DMS153 (cell line): ENCODE measurements at regions not wholly inside any gene's neighbourhood (a gene's known extent, or its start where the extent isn't known, plus 50 kb on each side); places are given as distances from the start of the nearest gene placed in this dataset.

Experiments
- DNase-seq: peaks from one replicate; lab custom pipeline; 2025; lab: John Stamatoyannopoulos, UW

DNA sequence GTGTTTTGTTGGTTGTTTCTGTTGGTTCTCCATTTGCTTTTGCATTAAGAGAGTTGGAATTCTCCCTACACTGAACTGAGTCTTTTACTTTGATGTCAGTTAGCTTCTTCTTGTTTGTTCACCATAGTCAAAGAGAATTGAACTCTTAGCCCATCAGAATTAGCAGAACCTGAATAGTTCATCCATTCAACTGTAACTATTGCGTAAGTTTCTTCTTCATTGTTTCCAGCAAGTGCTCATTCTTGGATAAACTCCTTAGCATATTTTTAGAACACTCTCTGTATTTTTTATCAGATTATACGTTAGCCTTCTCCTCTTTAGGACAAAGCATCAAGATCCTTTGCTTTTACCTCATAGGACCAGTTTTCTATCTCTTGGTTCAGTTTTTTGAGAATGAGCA lies 128.4 kb upstream of the RAB11FIP2 start:
- DNase-seq = no peak

DNA sequence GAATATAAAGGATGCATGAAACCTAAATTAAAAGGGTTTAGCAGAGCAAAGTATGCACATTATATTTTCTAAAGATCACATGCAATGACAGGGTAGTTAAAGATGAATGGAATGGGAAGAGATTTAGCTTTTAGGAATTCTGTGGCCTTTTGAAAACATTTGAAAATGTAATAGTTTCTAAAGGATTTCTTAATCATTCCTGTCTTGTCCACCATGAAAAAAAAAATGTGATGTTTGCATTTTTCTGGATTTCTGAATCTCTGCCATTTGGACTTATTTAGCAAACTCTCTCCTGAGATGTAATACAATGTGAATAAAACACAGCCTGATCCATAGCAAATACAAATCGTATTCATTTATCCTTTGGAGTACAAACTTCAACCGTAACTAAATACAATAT lies 126.6 kb upstream of the RAB11FIP2 start:
- DNase-seq = no peak

DNA sequence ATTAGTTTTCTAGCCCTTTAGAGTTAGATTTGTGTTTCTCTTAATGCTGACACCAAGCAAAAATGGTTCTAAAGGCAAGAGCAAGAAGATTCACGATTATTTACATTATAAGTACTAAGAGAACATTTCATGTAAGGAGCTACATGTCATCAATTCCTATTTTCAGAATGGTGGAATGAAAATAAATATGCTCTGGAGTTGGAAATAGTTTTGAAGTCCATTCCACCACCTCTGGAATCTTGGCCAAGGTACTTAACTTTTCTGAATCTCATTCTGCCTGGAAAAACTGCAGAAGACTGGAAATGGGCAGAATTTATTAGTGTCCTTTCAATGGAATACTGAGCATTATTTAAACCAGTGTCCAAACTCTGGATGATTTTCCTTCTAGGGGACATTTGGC lies 125.1 kb upstream of the RAB11FIP2 start:
- DNase-seq = no peak

DNA sequence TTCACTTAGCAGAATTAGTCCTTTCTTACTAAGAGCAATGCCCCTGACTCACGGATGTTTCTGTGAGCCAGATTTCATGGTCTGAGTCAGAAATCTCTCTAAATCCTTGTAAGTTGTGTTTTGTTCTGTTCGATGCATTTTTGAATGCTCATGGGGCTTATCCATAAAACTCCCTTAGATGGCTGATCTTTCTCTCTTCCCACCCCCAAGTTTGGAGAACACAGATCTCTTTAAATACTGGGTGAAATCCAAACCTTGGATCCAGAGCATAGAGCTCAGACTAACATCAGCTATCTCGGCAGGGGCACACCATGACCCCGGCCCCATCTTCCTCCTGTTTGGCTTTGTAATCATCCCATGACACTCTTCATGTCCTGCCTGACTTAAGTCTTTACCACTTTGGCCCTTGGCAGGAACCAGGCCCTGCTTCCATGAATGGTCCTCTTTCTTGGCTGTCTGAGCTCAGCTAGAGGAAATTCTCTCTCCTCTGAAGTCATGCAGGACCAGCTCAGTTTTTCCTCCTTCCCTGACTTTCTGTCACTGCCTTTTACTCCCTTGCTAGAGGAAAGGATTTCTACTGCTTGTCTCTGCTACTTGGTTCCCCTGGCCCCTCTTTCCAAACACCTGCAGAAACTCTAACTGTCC lies 120.4 kb upstream of the RAB11FIP2 start:
- DNase-seq = no peak

DNA sequence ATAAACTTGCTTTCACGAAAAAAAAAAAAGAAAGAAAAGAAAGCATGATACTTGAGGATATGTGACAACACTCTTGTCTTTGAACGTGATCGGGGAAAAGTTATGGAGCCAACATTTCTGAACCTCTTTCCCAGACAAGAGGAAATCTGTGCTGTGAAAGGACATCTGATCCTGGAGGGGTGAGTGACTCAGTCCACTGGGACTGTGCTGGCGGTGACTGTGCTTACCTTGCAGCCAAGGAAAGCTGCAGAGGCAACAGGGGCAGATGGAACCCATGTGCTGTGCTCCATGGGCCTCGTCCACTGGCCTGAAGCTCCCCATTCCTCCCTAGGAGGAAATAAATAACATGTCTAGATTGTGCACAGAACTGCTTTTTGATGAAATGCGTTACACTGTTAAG lies 116.5 kb upstream of the RAB11FIP2 start:
- no peak for DNase-seq

DNA sequence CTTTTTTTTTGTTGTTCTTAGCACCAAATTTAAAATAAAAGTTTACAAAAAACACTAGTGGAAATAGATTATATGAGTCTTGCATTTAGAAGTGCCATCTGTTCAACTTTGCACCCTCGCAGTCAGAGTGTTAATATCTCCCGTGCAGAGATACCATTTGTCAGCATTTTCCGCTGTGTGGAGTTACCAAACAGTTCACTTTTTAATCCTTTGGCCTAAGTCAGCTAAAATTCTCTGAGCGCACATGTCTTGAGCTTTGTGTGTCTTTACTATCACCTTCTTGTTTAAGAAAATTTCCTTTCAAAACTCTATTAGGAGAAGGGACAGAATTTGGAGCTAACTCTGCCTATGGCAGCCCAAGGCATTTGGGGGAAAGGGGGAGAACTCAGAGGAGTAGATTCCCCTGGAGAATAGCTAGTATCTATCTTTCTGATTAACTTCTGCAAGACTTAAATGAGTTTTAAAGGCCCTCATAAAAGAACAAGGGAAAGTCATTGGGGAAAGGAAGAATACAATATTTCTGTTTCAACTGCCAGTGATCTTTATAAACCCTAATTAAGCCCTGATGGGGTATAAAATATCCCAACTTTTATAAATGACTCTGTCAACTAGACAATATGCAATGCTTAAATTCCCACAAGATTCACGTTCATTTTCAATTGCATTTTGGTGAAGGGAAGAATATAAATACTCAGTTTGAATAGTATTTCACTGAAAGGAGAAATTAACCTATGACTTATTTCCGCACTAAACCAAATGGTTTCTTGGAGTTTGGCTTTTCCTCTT lies 114.9 kb upstream of the RAB11FIP2 start:
- DNase-seq = no peak

DNA sequence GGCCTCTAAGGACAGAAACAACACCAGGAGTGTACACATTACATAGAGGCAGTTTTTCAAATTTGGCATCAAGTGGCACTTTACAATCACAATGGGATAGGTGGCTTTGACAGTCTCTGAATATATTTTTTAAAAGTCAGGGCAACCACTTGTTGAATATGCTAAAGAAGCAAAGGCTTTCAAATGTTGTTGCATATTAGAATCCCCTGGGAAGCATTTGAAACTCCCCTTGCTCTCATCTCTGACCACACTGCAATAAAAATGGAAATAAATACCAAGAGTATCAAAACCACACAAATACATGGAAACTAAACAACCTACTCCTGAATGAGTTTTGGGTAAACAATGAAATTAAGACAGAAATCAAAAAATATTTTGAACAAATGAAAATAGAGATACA lies 106.5 kb upstream of the RAB11FIP2 start:
- peak; percentile 21 for DNase-seq

DNA sequence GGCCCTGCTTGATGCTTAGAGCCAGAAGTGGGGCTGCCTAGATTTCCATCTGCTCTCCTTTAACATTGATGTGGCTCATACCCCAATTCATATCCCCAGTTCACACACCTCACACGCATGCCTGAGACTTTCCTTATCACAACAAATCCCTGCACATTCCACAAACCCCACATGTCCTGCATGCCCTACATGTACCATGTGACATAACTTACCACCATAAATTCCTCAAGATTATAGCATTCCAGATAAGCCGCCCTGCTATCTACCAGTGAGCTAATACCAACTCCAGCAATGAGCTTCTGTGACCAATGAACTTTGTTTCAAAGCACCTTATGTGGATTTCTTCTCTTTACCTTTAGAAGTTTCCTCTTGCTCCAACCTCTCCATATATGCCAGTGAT lies 104.7 kb upstream of the RAB11FIP2 start:
- DNase-seq = no peak

DNA sequence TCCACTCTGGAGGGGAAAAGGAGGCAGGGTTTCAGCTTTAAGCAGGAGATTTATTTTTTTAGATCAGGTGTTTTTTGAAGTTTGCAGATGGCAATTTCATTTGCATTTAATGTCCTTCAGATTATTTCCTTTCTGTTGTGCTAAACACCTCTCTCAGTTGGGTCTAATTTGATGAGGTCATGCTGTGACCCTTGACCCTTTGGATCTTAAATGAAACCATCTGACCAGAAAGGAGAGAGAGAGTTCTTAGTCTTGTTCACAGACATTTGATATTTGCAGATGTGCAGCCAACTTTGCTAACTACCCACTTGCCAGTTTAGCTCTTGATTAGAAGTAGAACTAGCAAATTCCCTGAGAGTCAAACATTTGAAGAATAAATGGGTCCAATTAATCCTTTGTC lies 101.5 kb upstream of the RAB11FIP2 start:
- DNase-seq = no peak

DNA sequence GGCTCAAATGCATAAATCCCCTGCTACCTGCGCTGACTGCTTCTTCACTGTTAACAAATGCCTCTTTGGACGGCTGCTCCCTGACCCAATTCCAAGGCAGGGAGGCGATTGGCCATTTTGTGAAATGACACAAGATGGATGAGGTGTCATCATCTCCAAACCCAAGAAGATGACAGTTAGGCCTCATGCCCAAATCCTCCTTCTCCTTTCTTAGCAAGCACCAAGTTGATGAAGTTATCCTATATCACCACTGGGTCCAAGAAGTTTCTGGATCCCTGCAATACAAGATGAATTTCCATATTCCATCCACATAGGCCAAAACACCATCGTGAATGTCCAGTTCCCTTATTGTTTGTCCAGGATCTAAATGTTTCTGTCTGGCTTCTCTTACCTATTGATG lies 98.5 kb upstream of the RAB11FIP2 start:
- no peak for DNase-seq

DNA sequence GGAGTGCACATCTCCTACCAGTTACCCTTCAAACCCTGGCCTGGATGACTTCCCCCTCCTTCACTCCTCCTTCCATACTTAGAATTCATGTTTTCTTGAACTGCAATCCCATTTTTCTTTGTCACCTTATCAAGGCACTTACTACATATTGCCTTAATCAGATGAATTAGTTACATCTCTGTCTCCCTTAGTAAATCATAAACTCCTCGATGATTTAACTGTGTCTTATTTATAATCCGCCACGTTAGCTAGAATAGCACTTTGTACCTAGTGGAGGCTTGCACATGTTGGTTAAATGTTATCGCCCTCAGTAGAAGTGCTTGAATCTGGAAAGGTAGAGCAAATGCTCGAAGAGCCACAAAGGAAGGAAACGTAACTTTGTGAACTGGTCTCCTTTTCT lies 94.7 kb upstream of the RAB11FIP2 start:
- DNase-seq = no peak

DNA sequence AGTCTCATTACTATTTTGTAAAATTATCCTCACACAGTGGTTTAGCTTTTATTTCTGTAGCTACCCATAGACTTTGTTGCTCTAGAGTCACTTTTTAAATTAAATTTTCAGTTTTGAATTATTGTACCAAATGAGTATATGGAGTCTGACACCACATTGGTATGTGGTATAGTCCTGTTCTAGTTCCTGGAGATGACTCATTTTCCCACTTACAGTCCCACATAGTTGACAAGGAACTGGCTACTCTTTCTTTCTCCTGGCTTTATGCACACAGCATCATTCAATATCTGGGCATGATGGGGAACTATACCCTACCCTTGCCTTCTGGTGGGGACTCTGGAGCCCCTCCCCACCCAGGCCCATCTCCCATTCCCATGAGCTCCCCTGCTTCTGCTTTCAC lies 92.6 kb upstream of the RAB11FIP2 start:
- DNase-seq = no peak

DNA sequence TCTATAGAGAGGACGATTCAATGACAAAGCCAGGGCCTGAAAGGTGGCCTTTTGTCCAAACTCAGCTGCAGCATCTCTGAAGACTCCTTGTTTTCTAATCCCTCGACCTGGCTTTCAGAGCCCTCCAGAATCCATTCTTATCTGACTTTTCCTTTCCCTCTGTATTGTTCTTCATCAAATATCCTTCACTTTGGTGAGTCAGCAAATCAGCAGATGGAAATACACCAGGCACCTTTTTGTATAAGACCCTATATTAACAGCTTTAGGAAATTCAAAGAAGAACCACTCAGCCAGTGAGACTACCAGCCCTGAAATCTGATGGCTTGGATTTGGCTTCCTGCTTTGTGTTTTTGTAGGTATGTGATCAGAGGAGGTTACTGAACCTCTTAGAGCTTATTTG lies 81.9 kb upstream of the RAB11FIP2 start:
- DNase-seq = no peak

DNA sequence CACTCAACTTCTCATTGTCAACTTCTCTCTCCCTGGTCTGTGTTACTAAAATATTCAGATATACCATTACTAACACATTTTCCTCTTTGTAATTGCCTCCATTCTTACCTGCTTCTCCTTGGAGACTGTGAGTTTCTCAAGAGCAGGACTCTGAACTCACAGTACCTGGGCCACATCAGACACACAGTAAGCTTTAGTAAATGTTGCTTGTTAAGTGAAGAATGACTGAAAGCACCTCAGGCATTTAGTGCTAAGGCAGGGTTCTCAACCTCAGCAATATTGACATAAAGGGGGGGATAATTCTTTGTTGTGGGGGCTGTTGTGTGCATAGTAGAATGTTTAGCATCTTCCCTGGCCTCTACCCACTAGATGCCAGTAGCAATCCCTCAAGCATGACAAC lies 72.0 kb upstream of the RAB11FIP2 start:
- DNase-seq = no peak

DNA sequence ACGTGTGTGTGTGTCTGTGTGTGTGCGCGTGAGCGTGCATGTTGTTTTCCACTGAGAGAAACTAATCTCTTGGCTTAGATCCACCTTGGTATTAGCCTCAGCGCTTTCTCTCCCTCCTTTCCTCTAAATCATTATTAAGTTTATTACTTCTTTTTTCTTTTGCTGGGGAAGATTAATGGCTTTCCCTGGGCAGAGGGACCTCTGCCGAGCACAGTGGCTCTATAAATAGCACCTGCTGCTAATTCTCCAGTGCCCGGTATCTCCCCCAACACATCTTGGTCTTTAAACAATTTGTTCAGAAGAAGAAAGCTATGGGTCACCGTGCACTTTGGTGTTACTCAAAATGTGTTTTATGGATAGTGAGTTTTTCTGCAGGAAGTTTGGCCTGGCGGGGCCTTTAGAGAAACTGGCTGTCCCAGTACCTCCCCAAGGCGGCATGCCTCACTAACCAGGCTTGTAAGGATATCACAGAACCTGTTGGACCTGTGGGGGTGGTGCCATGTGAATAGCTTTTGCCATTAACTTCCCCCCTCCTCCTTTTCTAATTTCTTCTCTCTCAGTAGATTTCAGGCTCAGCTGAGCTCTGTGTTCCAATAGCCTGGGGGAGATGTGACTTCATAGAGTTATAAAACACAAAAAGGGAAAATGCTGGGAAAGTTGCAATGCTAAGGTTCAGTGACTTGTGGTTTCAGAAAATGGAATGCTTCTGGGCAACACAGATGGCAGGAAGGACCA lies 70.1 kb upstream of the RAB11FIP2 start:
- DNase-seq = no peak

DNA sequence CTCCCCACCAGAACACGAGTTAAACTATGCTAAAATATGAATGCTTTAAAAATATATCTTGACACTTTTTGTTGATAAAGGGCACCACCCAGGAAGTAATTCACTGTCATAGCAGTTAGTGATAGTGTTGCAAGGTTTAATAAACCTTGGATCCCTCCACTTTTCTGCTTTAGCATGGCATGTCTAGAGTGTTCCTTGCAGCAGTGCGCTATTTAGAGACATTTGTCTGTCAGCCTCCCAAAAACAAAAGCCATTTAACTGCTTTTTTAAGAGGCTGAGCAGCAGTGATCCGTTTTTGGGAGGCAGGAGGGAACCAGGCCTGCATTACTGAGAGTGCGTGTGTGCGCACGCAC lies 69.6 kb upstream of the RAB11FIP2 start:
- DNase-seq = no peak

DNA sequence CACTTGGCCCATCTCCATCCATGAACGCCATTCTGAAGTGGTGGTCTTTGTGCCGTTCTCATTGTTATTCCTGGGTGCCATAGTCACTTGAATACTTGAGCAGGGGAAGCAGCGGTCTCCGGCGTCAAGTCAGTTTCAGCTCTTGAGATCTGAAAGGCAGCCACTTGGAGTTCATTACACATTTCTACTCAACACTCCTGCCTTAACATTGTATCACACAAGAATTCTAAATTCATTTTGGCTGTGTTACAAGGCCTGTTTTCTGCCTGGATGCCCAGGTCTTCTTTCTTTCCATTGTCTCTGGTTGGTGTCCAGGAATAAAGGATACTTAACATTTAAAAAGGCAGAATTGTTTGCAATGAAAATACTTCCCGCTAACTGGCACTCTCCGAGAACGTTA lies 69.0 kb upstream of the RAB11FIP2 start:
- DNase-seq = no peak

DNA sequence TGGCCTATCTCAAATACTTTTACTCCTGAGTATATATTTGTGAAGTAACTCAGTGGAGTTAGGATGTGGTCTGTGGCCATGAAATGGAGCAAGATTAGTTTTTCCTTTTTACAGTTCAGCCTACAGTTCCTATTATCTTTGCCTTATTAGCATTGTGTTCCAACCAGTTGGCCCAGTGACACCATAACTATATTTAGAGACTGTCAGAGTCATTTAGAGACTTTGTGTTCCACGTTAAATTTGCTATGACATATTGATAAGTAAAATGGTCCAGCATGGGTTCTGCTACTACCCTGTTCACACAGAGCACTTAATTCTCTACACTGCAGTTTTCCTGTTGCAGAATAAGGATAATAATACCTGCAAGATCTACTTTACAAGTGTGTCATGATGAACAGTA lies 68.3 kb upstream of the RAB11FIP2 start:
- no peak for DNase-seq

DNA sequence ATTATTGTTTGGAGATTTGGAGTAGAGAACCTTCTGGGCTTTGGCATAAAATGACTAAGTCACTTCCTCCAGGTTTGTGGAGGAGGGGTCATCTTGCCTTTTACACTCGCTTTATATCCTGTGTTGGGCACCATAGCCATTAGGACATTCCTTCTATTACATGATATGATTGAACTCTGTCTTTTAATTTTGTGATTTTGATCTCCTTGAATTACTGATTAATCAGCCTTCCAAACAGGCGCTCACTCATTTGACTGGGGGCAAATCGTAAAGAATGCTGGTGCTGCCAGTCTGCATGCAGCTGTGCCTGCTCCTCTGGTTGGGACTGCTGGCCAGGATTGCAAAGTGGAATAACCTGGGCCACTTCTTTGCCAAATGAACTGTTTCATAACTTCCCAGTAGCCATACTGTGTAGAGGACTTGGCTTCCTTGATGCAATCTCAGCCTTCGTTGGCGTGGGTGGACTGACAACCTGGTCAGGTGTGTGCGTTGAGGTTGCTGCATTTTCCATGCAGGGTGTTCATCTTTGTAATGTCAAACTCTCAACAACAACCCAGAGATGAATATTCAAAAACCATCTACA lies 65.9 kb upstream of the RAB11FIP2 start:
- no peak for DNase-seq

DNA sequence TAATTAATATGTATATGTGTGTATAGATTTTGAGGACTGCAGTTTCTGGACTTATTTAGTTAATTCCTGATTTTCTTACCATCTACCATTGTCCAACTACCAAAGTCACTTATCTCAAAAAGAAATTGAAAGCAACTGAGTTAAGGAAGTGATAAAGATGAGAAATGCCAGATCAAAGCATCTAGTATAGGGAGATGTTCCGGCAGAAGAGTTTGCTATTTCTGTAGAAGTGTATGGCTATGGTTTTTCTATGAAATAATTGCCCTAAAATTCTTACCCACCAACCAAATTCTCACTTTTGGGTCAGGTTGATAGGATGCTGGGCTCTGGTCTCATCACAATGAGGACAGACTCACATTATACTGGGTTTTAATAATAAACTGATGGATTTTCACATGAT lies 64.0 kb upstream of the RAB11FIP2 start:
- DNase-seq = no peak

DNA sequence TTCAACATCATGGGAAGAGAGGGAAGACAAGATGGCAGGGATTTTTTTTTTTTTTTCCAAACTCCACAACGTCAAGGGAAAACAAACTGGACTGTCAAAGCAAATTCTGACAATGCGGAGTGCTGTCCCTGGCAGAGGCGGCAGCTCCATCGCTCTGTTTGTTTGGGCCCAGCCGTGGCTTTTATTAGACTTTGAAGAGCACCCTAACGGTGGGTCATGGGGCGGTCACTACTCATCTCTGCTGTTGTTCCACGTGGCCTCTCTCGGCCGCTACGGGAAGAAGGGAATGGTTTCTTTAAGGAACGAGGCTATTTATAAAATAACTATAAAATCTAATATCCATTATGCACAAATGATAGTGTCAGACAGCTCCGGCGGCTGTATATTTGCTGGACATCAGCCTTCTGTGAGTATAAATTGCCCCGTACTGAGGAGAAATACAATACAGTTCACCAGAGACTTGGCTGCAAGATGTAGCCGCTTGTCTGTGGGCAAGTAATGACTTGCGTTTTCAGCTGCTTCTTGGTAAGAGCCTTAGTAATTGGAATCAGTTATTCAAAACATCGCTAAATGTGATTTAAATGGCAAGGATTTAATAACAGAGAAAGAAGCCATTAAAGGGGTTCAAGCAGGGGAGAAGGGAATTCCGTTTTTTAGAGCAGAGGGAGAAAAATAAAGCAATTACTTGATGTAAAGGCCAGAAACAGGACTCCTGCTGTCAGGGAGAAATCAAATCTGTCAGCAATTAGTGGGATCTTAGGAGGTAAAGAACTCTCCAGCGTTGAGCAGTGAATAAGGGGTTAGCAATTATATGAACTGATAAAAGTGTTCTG lies 61.7 kb upstream of the RAB11FIP2 start:
- no peak for DNase-seq

DNA sequence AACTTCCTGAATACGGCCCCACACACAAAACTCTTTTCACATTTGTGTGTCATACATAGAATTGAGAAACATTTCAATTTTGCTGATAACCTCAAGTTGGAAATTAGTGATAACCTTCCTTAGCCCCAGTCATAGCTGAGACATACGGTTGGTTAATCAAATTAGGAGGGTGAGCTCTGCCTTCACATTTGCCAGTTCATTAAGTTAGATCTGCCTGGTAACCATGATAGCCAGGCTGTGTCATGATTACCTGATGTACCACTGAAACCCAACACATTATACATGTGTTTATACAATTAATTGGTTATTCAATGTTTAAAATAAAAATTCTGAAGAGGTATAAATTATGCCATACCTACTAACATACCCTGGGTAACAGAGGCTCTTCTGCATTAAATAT lies 60.8 kb upstream of the RAB11FIP2 start:
- no peak for DNase-seq
